ENCODE measurements at regions not wholly inside any gene's neighbourhood (a gene's known extent, or its start where the extent isn't known, plus 50 kb on each side); places are given as distances from the start of the nearest gene placed in this dataset.

DNA sequence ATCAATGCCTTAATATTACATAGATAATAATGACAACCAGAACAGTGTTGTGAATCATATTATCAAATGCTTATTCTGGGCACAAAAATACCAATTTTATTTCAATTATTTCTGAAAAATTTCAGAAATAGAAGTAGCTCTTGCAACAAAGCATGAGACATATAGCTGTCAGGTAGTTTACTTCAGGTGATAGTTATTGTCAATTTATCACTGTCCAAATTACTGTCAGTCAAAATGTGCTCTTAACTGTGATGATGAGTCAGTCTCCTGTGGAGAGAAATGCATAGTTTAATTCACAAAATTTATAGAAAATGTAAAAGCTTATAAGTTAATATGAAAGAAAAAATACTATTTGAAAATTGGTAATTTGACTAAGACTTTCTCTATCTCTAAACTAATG lies 1078.4 kb upstream of the GBE1 start:
- Histone ChIP-seq H3K27me3 (replicated peaks; ENCODE audit: insufficient read depth, low read length) (no peaks in the 10 kb centered on the region), H3F3A (ENCODE audit: insufficient read depth, low read length) (no peaks in the 10 kb centered on the region), H3K4me2 (ENCODE audit: low read depth, low read length) (no peak overlapping the region), H3K9me2 (replicated peaks; ENCODE audit: insufficient read depth, low read length) (no peaks in the 10 kb centered on the region), H3K9ac (ENCODE audit: low read length) (no peak overlapping the region), H2AFZ (ENCODE audit: low read length) (no peak overlapping the region), H3K79me2 (ENCODE audit: low read length) (no peaks in the 10 kb centered on the region), H3K9me3 (replicated peaks; ENCODE audit: insufficient read depth, low read length) (no peaks in the 10 kb centered on the region), H3K4me3 (ENCODE audit: low read length) (no peak overlapping the region), H3K27ac (ENCODE audit: low read length) (no peak overlapping the region), H3K4me1 (ENCODE audit: low read length) (no peaks in the 10 kb centered on the region), H3K36me3 (replicated peaks; ENCODE audit: insufficient read depth, low read length) (no peaks in the 10 kb centered on the region), H4K20me1 (ENCODE audit: insufficient read depth, low read length) (no peaks in the 10 kb centered on the region)
- TF ChIP-seq EZH2phosphoT487 (IDR thresholded peaks at IDR 0.05; ENCODE audit: low read length), result no peak
- DNase-seq, result no peak

DNA sequence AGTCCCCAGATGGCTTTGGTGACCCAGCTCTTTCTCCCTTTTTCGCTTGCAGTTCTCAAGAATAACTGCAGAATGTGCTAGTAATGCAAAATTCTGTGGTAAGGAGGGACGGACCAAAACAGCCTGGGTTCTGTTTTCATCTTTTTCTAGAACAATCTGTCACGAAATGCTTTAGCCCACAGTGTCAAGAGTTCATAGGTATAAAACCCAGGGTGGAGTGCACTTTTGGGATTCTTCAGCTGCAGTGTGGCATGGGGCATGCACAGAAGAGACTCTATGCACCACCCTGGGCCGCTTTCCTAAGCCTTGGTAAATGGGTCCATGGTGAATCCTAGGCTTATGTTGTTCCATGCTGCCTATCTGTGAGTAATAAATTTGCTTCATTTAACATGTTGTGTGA lies 1072.7 kb upstream of the GBE1 start:
- TF ChIP-seq, protein P1, sequence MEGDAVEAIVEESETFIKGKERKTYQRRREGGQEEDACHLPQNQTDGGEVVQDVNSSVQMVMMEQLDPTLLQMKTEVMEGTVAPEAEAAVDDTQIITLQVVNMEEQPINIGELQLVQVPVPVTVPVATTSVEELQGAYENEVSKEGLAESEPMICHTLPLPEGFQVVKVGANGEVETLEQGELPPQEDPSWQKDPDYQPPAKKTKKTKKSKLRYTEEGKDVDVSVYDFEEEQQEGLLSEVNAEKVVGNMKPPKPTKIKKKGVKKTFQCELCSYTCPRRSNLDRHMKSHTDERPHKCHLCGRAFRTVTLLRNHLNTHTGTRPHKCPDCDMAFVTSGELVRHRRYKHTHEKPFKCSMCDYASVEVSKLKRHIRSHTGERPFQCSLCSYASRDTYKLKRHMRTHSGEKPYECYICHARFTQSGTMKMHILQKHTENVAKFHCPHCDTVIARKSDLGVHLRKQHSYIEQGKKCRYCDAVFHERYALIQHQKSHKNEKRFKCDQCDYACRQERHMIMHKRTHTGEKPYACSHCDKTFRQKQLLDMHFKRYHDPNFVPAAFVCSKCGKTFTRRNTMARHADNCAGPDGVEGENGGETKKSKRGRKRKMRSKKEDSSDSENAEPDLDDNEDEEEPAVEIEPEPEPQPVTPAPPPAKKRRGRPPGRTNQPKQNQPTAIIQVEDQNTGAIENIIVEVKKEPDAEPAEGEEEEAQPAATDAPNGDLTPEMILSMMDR (IDR thresholded peaks at IDR 0.05; ENCODE audit: low read length), result no peak
- TF ChIP-seq EZH2 (optimal IDR thresholded peaks at IDR 0.05; ENCODE audit: low read depth, low read length) (no peak), EZH2phosphoT487 (IDR thresholded peaks at IDR 0.05; ENCODE audit: low read length) (no peak)
- no peaks in the 10 kb centered on the region for H4K20me1 ChIP-seq (ENCODE audit: insufficient read depth, low read length)
- no peak overlapping the region for H3K9ac ChIP-seq (ENCODE audit: low read length)
- H3K4me1 ChIP-seq (ENCODE audit: low read length), result no peaks in the 10 kb centered on the region
- no peak overlapping the region for H3K4me3 ChIP-seq (ENCODE audit: low read length)
- no peaks in the 10 kb centered on the region for H3K36me3 ChIP-seq (replicated peaks; ENCODE audit: insufficient read depth, low read length)
- H3K79me2 ChIP-seq (ENCODE audit: low read length), result no peaks in the 10 kb centered on the region
- H3K9me2 ChIP-seq (replicated peaks; ENCODE audit: insufficient read depth, low read length), result no peaks in the 10 kb centered on the region
- no peak for DNase-seq
- H3K4me2 ChIP-seq (ENCODE audit: low read depth, low read length), result no peak overlapping the region
- no peaks in the 10 kb centered on the region for H3K27me3 ChIP-seq (replicated peaks; ENCODE audit: insufficient read depth, low read length)
- H3K27ac ChIP-seq (ENCODE audit: low read length), result no peak overlapping the region
- no peak overlapping the region for H2AFZ ChIP-seq (ENCODE audit: low read length)
- H3F3A ChIP-seq (ENCODE audit: insufficient read depth, low read length), result no peaks in the 10 kb centered on the region
- no peaks in the 10 kb centered on the region for H3K9me3 ChIP-seq (replicated peaks; ENCODE audit: insufficient read depth, low read length)

DNA sequence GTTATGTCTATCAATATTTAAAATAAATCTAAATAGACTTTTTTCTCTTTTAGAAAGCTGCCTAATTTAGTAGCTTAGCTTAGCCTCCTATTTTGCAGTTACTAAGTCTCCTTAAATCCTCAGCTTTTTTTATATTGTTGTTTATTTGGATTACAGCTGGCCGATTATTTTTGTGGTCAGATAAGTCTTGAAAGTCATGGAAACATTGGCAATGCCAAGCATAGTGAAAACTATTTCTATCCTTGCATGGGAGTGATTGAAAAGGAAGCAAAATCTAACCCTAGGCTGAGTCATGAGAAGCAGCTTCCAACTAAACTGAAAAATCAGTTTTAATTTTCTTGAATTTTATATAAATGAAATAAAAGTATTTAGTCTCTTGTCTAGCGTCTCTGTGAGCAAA lies 1063.0 kb upstream of the GBE1 start:
- Histone ChIP-seq H3K27ac (ENCODE audit: low read length) (no peak overlapping the region), H3K9ac (ENCODE audit: low read length) (no peak overlapping the region), H3K79me2 (ENCODE audit: low read length) (no peaks in the 10 kb centered on the region), H3K9me2 (replicated peaks; ENCODE audit: insufficient read depth, low read length) (no peaks in the 10 kb centered on the region), H3K36me3 (replicated peaks; ENCODE audit: insufficient read depth, low read length) (no peaks in the 10 kb centered on the region), H3K4me2 (ENCODE audit: low read depth, low read length) (no peak overlapping the region), H2AFZ (ENCODE audit: low read length) (no peak overlapping the region), H3K27me3 (replicated peaks; ENCODE audit: insufficient read depth, low read length) (no peaks in the 10 kb centered on the region), H3K4me3 (ENCODE audit: low read length) (no peak overlapping the region), H3K4me1 (ENCODE audit: low read length) (no peaks in the 10 kb centered on the region), H3F3A (ENCODE audit: insufficient read depth, low read length) (no peaks in the 10 kb centered on the region), H3K9me3 (replicated peaks; ENCODE audit: insufficient read depth, low read length) (no peaks in the 10 kb centered on the region), H4K20me1 (ENCODE audit: insufficient read depth, low read length) (no peaks in the 10 kb centered on the region)
- no peak for TF ChIP-seq EZH2phosphoT487 (IDR thresholded peaks at IDR 0.05; ENCODE audit: low read length)
- TF ChIP-seq EZH2 (optimal IDR thresholded peaks at IDR 0.05; ENCODE audit: low read depth, low read length), result no peak
- TF ChIP-seq, protein P1 (IDR thresholded peaks at IDR 0.05; ENCODE audit: low read length), result no peak
- no peak for DNase-seq

DNA sequence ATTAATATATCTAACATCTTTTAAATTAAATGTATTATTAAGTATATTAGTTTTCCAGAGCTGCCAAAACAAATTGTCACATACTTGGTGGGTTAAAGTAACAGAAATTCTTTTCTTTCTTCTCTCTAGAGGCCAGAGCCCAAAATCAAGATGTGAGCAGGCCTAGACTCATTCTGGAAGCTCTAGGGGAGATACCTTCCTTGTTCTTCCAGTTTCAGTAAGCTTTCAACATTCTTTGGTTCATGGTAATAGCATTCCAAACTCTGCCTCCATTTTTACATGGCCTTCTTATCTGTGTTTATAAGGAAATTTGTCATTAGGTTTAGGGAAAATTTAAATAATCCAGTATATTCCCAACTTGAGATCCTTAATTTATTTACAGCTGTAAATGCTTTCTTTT lies 1054.6 kb upstream of the GBE1 start:
- Histone ChIP-seq H3K9me3 (replicated peaks; ENCODE audit: insufficient read depth, low read length) (no peaks in the 10 kb centered on the region), H3K79me2 (ENCODE audit: low read length) (no peaks in the 10 kb centered on the region), H3K9me2 (replicated peaks; ENCODE audit: insufficient read depth, low read length) (no peaks in the 10 kb centered on the region), H3K9ac (ENCODE audit: low read length) (no peak overlapping the region), H3K4me3 (ENCODE audit: low read length) (no peak overlapping the region), H3K27ac (ENCODE audit: low read length) (no peak overlapping the region), H2AFZ (ENCODE audit: low read length) (no peak overlapping the region), H3K27me3 (replicated peaks; ENCODE audit: insufficient read depth, low read length) (no peaks in the 10 kb centered on the region), H3F3A (ENCODE audit: insufficient read depth, low read length) (no peaks in the 10 kb centered on the region), H4K20me1 (ENCODE audit: insufficient read depth, low read length) (no peaks in the 10 kb centered on the region), H3K4me1 (ENCODE audit: low read length) (no peaks in the 10 kb centered on the region), H3K4me2 (ENCODE audit: low read depth, low read length) (no peak overlapping the region), H3K36me3 (replicated peaks; ENCODE audit: insufficient read depth, low read length) (no peaks in the 10 kb centered on the region)
- no peak for DNase-seq
- TF ChIP-seq, protein P1 (IDR thresholded peaks at IDR 0.05; ENCODE audit: low read length), result no peak
- no peak for TF ChIP-seq EZH2 (optimal IDR thresholded peaks at IDR 0.05; ENCODE audit: low read depth, low read length)
- no peak for TF ChIP-seq EZH2phosphoT487 (IDR thresholded peaks at IDR 0.05; ENCODE audit: low read length)

Data from MM.1S (cell line).